ENCODE measurements at regions not wholly inside any gene's neighbourhood (a gene's known extent, or its start where the extent isn't known, plus 50 kb on each side); places are given as distances from the start of the nearest gene placed in this dataset.

DNA sequence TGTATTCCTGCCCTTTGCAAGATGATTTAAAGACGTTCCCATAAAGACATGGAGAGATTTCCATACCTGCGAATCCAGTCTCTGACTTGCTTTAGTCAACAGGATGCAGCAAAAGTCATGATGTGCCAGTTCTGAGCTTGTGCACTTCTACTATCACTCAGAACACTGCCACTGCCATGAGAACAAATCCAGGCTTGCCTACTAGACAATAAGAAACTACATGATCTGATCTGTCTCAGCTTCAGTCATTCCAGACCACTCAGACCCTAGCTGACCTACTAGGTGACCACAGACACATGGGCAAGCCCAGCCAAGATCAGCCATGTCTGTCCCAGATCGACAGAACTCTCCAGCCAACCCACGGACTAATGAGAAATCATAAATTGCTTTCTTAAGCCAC lies 219.2 kb downstream of the RRAGC start:
- Mint-ChIP-seq H3K27me3 (ENCODE audit: low read depth) (peaks cover 3% of the 10 kb centered on the region), H3K36me3 (peaks cover 6% of the 10 kb centered on the region), H3K27ac (no peak overlapping the region), H3K9me3 (peaks cover 37% of the 10 kb centered on the region), H3K4me3 (no peak overlapping the region), H3K4me1 (no peaks in the 10 kb centered on the region)
- TF ChIP-seq EMX1 (CRISPR knock-in tag; IDR thresholded peaks at IDR 0.05), result no peak
- no peak for TF ChIP-seq SMAD3 (CRISPR knock-in tag; IDR thresholded peaks at IDR 0.05; ENCODE audit: borderline replicate concordance)
- TF ChIP-seq, protein P1, sequence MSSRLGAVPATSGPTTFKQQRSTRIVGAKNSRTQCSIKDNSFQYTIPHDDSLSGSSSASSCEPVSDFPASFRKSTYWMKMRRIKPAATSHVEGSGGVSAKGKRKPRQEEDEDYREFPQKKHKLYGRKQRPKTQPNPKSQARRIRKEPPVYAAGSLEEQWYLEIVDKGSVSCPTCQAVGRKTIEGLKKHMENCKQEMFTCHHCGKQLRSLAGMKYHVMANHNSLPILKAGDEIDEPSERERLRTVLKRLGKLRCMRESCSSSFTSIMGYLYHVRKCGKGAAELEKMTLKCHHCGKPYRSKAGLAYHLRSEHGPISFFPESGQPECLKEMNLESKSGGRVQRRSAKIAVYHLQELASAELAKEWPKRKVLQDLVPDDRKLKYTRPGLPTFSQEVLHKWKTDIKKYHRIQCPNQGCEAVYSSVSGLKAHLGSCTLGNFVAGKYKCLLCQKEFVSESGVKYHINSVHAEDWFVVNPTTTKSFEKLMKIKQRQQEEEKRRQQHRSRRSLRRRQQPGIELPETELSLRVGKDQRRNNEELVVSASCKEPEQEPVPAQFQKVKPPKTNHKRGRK (CRISPR knock-in tag; IDR thresholded peaks at IDR 0.05; ENCODE audit: borderline replicate concordance), result no peak
- no peak for TF ChIP-seq IRF1 (CRISPR knock-in tag; IDR thresholded peaks at IDR 0.05)
- DNase-seq (ENCODE audit: low spot score) (no peak), ATAC-seq (no peak)
- ChIA-PET CTCF (no interaction called here), POLR2A (no interaction called here)

DNA sequence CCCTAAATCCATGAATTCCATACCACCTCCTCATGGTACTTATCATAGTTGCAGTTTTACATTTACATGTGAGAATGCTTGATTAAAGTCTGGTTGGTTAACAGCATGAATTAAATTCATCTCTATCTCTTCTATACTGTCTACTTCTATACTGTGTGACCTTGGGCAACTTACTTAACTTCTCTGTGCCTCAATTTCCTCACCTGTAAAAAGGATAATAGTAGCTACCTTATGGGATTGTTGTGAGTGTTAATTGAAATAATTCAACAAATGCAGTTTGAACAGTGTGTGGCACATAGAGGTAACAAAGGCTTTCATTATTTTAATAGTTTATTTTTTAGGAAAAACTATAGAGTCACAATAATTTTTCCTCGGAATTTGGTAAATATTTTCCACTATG lies 231.3 kb downstream of the RRAGC start:
- DNase-seq (ENCODE audit: low spot score) (no peak), ATAC-seq (no peak)
- TF ChIP-seq ZNF532 (CRISPR knock-in tag; IDR thresholded peaks at IDR 0.05; ENCODE audit: borderline replicate concordance) (no peak), E2F1 (CRISPR knock-in tag; IDR thresholded peaks at IDR 0.05) (no peak), CREM (CRISPR knock-in tag; IDR thresholded peaks at IDR 0.05) (no peak), TEAD1 (CRISPR knock-in tag; IDR thresholded peaks at IDR 0.05) (no peak), ZNF219 (CRISPR knock-in tag; IDR thresholded peaks at IDR 0.05; ENCODE audit: borderline replicate concordance) (no peak)
- TF ChIP-seq, protein P2, sequence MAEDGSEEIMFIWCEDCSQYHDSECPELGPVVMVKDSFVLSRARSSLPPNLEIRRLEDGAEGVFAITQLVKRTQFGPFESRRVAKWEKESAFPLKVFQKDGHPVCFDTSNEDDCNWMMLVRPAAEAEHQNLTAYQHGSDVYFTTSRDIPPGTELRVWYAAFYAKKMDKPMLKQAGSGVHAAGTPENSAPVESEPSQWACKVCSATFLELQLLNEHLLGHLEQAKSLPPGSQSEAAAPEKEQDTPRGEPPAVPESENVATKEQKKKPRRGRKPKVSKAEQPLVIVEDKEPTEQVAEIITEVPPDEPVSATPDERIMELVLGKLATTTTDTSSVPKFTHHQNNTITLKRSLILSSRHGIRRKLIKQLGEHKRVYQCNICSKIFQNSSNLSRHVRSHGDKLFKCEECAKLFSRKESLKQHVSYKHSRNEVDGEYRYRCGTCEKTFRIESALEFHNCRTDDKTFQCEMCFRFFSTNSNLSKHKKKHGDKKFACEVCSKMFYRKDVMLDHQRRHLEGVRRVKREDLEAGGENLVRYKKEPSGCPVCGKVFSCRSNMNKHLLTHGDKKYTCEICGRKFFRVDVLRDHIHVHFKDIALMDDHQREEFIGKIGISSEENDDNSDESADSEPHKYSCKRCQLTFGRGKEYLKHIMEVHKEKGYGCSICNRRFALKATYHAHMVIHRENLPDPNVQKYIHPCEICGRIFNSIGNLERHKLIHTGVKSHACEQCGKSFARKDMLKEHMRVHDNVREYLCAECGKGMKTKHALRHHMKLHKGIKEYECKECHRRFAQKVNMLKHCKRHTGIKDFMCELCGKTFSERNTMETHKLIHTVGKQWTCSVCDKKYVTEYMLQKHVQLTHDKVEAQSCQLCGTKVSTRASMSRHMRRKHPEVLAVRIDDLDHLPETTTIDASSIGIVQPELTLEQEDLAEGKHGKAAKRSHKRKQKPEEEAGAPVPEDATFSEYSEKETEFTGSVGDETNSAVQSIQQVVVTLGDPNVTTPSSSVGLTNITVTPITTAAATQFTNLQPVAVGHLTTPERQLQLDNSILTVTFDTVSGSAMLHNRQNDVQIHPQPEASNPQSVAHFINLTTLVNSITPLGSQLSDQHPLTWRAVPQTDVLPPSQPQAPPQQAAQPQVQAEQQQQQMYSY (CRISPR knock-in tag; IDR thresholded peaks at IDR 0.05), result no peak
- TF ChIP-seq, protein P3, sequence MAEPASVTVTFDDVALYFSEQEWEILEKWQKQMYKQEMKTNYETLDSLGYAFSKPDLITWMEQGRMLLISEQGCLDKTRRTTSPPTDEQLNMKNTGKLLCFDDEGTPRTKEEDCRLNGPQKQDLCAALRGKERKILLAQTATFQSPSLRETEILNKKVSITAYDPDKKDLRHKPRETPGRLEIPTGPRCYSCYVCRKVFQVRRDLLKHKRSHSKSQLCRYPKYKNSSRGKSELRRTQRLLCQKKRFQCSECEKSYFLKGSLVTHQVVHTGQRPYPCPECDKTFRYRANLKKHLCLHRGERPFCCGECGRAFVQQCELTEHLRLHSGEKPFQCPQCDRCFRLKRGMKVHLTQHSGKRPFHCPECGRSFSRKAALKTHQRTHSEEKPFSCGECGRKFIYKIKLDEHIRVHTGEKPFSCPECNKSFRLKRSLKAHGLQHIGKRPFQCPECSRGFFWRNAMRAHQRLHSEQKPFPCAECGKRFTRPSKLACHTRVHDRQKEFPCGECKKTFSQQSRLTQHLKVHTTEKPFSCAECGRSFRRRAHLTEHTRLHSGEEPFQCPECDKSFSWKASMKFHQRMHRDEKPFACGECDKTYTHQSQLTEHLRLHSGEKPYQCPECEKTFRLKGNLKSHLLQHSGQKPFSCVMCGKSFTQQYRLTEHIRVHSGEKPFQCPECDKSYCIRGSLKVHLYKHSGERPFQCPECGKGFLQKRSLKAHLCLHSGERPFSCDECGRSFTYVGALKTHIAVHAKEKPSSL (CRISPR knock-in tag; conservative IDR thresholded peaks at IDR 0.05), result no peak
- ChIA-PET CTCF (no interaction called here), POLR2A (no interaction called here)
- H3K9me3 Mint-ChIP-seq, result peaks cover 31% of the 10 kb centered on the region
- H3K27me3 Mint-ChIP-seq (ENCODE audit: low read depth), result peaks cover 34% of the 10 kb centered on the region
- H3K4me3 Mint-ChIP-seq, result no peak overlapping the region
- no peak overlapping the region for H3K27ac Mint-ChIP-seq
- no peaks in the 10 kb centered on the region for H3K36me3 Mint-ChIP-seq
- H3K4me1 Mint-ChIP-seq, result peaks cover 17% of the 10 kb centered on the region

All from WTC11 (cell line).